ENCODE measurements at regions not wholly inside any gene's neighbourhood (a gene's known extent, or its start where the extent isn't known, plus 50 kb on each side); places are given as distances from the start of the nearest gene placed in this dataset.

- H3K4me3 ChIP-seq: no peak overlapping the region
- H3K9me3 ChIP-seq (ENCODE audit: control insufficient read depth in 4 of 4, insufficient read depth in 3 of 4, low read length in 3 of 4): no peaks in the 10 kb centered on the region
- H3K27ac ChIP-seq (ENCODE audit: low read depth in 1 of 2, low read length in 1 of 2): no peak overlapping the region
- ATAC-seq (ENCODE audit: insufficient read depth, low FRiP score) (no peak), DNase-seq (no peak)
- WGBS, 2 donors: 85% methylated on average over 2 of the region's 2 CpGs
- H3K9ac ChIP-seq (ENCODE audit: insufficient read depth in 1 of 2, low read length in 2 of 2): no peak overlapping the region
- no peaks in the 10 kb centered on the region for H3K27me3 ChIP-seq (ENCODE audit: control insufficient read depth in 3 of 3, insufficient read depth in 3 of 3, low read length in 2 of 3)
- H3K36me3 ChIP-seq (ENCODE audit: control insufficient read depth in 4 of 4, insufficient read depth in 4 of 4, low read length in 4 of 4): no peaks in the 10 kb centered on the region
- H3K4me1 ChIP-seq (ENCODE audit: control insufficient read depth in 5 of 5, insufficient read depth in 5 of 5, low read length in 5 of 5): peaks cover 0 to 43% (median 3%) of the 10 kb centered on the region in 5 donors
- TF ChIP-seq, protein P1, sequence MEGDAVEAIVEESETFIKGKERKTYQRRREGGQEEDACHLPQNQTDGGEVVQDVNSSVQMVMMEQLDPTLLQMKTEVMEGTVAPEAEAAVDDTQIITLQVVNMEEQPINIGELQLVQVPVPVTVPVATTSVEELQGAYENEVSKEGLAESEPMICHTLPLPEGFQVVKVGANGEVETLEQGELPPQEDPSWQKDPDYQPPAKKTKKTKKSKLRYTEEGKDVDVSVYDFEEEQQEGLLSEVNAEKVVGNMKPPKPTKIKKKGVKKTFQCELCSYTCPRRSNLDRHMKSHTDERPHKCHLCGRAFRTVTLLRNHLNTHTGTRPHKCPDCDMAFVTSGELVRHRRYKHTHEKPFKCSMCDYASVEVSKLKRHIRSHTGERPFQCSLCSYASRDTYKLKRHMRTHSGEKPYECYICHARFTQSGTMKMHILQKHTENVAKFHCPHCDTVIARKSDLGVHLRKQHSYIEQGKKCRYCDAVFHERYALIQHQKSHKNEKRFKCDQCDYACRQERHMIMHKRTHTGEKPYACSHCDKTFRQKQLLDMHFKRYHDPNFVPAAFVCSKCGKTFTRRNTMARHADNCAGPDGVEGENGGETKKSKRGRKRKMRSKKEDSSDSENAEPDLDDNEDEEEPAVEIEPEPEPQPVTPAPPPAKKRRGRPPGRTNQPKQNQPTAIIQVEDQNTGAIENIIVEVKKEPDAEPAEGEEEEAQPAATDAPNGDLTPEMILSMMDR (IDR thresholded peaks at IDR 0.05; ENCODE audit: control extremely low read depth, extremely low read depth): no peak
Measured at GRCh38 chr3:153573481-153573880, 411.5 kb downstream of the RAP2B start.

- H3K4me3 ChIP-seq: no peak overlapping the region
- peaks cover 0 to 46% (median 3%) of the 10 kb centered on the region in 5 donors for H3K4me1 ChIP-seq (ENCODE audit: control insufficient read depth in 5 of 5, insufficient read depth in 5 of 5, low read length in 5 of 5)
- TF ChIP-seq, protein P1 (IDR thresholded peaks at IDR 0.05; ENCODE audit: control extremely low read depth, extremely low read depth): no peak
- H3K36me3 ChIP-seq (ENCODE audit: control insufficient read depth in 4 of 4, insufficient read depth in 4 of 4, low read length in 4 of 4): no peaks in the 10 kb centered on the region
- ATAC-seq (ENCODE audit: insufficient read depth, low FRiP score): no peak
- no peak overlapping the region for H3K9ac ChIP-seq (ENCODE audit: insufficient read depth in 1 of 2, low read length in 2 of 2)
- no peaks in the 10 kb centered on the region for H3K27me3 ChIP-seq (ENCODE audit: control insufficient read depth in 3 of 3, insufficient read depth in 3 of 3, low read length in 2 of 3)
- H3K9me3 ChIP-seq (ENCODE audit: control insufficient read depth in 4 of 4, insufficient read depth in 3 of 4, low read length in 3 of 4): no peaks in the 10 kb centered on the region
- no peak overlapping the region for H3K27ac ChIP-seq (ENCODE audit: low read depth in 1 of 2, low read length in 1 of 2)
- DNase-seq: no peak
- WGBS, 2 donors: 90 to 97% methylated on average over 2 of the region's 2 CpGs
Measured at GRCh38 chr3:153574445-153574844, 412.4 kb downstream of the RAP2B start.

DNA sequence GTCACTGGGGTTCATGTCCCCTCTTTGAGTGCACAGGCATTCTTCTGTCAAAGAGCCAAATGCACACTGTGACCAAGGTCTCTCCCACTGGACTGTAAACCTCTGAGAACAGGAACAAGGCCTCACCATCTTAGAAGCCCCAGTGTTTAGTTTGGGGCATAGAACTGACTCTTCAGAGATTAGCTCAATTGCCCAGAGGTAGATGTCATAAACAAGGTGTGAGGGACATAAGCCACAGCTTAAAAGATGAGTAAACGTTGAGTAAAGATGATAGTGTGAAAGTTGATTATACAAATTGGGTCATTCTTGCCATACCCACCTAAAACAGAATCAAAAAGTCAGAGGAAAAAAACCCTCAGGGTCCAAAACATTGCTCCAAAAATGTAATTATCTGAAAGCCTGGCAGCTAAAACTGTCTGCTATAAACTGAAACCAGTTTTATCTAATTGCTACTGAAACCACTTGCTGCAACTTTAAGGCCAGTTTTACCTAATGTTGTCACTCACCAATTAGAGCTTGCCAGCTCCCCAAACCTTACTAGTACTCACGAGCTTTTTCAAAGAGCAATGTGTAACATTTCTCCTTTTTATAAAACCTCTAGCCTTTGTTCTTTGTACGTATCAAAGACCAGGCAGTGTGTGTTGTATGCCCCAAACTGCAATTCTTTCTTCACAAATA, 415.2 kb downstream of the RAP2B start:
- no peaks in the 10 kb centered on the region for H3K27me3 ChIP-seq (ENCODE audit: control insufficient read depth in 3 of 3, insufficient read depth in 3 of 3, low read length in 2 of 3)
- peaks cover 0 to 46% (median 3%) of the 10 kb centered on the region in 5 donors for H3K4me1 ChIP-seq (ENCODE audit: control insufficient read depth in 5 of 5, insufficient read depth in 5 of 5, low read length in 5 of 5)
- DNase-seq: no peak
- TF ChIP-seq, protein P1 (IDR thresholded peaks at IDR 0.05; ENCODE audit: control extremely low read depth, extremely low read depth): no peak
- H3K9me3 ChIP-seq (ENCODE audit: control insufficient read depth in 4 of 4, insufficient read depth in 3 of 4, low read length in 3 of 4): no peaks in the 10 kb centered on the region
- WGBS, 2 donors: 70 to 82% methylated on average over 3 of the region's 3 CpGs
- no peak overlapping the region for H3K27ac ChIP-seq (ENCODE audit: low read depth in 1 of 2, low read length in 1 of 2)
- H3K36me3 ChIP-seq (ENCODE audit: control insufficient read depth in 4 of 4, insufficient read depth in 4 of 4, low read length in 4 of 4): no peaks in the 10 kb centered on the region
- H3K4me3 ChIP-seq: no peak overlapping the region
- H3K9ac ChIP-seq (ENCODE audit: insufficient read depth in 1 of 2, low read length in 2 of 2): no peak overlapping the region
- ATAC-seq (ENCODE audit: insufficient read depth, low FRiP score): no peak

DNA sequence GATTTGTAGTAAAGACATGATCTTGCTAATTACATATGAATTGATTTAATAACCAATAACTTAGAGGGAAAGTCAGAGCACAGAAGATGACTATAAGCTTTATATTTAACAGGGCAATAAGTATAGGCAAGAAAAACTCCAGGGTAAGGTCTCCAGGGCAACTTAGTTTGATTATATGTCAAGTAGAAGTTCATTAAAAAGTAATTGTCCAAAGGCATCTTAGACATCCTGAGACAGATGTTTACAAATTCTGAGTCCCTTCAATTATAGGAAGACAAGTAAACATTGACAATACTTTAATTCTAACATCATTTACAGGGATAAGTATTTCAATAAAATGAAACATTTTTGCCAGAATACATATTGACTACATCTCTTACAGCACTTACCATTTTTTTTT, 416.0 kb downstream of the RAP2B start:
- no peak overlapping the region for H3K9ac ChIP-seq (ENCODE audit: insufficient read depth in 1 of 2, low read length in 2 of 2)
- H3K4me3 ChIP-seq: no peak overlapping the region
- H3K9me3 ChIP-seq (ENCODE audit: control insufficient read depth in 4 of 4, insufficient read depth in 3 of 4, low read length in 3 of 4): no peaks in the 10 kb centered on the region
- ATAC-seq (ENCODE audit: insufficient read depth, low FRiP score) (no peak), DNase-seq (peak in 2 of 3 donors; percentile 66 to 72)
- H3K4me1 ChIP-seq (ENCODE audit: control insufficient read depth in 5 of 5, insufficient read depth in 5 of 5, low read length in 5 of 5): peaks cover 0 to 46% (median 3%) of the 10 kb centered on the region in 5 donors
- TF ChIP-seq, protein P1 (IDR thresholded peaks at IDR 0.05; ENCODE audit: control extremely low read depth, extremely low read depth): no peak
- H3K27me3 ChIP-seq (ENCODE audit: control insufficient read depth in 3 of 3, insufficient read depth in 3 of 3, low read length in 2 of 3): no peaks in the 10 kb centered on the region
- no peak overlapping the region for H3K27ac ChIP-seq (ENCODE audit: low read depth in 1 of 2, low read length in 1 of 2)
- H3K36me3 ChIP-seq (ENCODE audit: control insufficient read depth in 4 of 4, insufficient read depth in 4 of 4, low read length in 4 of 4): no peaks in the 10 kb centered on the region

Data from lung (tissue), 11 donors.